HCT116 (cell line): ENCODE measurements at regions not wholly inside any gene's neighbourhood (a gene's known extent, or its start where the extent isn't known, plus 50 kb on each side); places are given as distances from the start of the nearest gene placed in this dataset.
A peak's percentile ranks its signal among the peaks of the same experiment; 100 is the strongest.

Experiments
- ATAC-seq: fragments of 200-7000 bp; cut with Tn5 transposase; 2 replicates; pipeline ENCODE4 v1.9.1; 2020; ENCODE audit warnings: mild to moderate bottlenecking, moderate library complexity
- BruUV-seq: library from RNA; stranded (reverse); fragments of 400-500 nt; replicated peaks from 2 replicates; lab custom pipeline; 2021; lab: Mats Ljungman, UMichigan
- CTCF ChIA-PET: fragments of 300-600 bp; sonication (Branson Sonifier 250); formaldehyde crosslinking; loops from one replicate; lab custom pipeline; 2021; ENCODE audit warnings: antibody characterized with exemption; lab: Charles Lee
- POLR2A ChIA-PET: fragments of 300-600, 350-600 bp; sonication (Branson Sonifier 250); formaldehyde crosslinking; loops from one replicate; lab custom pipeline; 2021; ENCODE audit warnings: antibody characterized with exemption; lab: Charles Lee
- RAD21 ChIA-PET, 2 experiments: fragments of 300-600 bp; sonication (Branson Sonifier 250); formaldehyde crosslinking; loops; one replicate each; lab custom pipeline; 2023; ENCODE audit warnings: low total read pairs in 2 of 2; ENCODE audit not compliant: uncharacterized antibody in 2 of 2, unreplicated experiment in 2 of 2, low non-redundant PET in 1 of 2; lab: Charles Lee
- DNase-seq: peaks from one replicate; pipeline ENCODE4 v3.0.0-alpha.2; 2010; ENCODE audit warnings: low read depth, low spot score
- H2AFZ ChIP-seq: fragments of 200-600 bp; shearing (Covaris generic), sonication (generic); 2 replicates; pipeline ENCODE4 v1.6.1; 2017; ENCODE audit warnings: low read depth, mixed run types, mixed read lengths, antibody characterized with exemption, low read length; ENCODE audit not compliant: poor library complexity, severe bottlenecking
- H3K27ac ChIP-seq: 2 replicates; pipeline ENCODE4 v1.5.1; 2012; ENCODE audit warnings: low read depth, low read length
- H3K27me3 ChIP-seq: fragments of 200-600 bp; sonication (generic); 2 replicates; pipeline ENCODE4 v1.6.1; 2016; ENCODE audit warnings: mixed run types, low read length, mixed read lengths; ENCODE audit not compliant: insufficient read depth
- H3K36me3 ChIP-seq, 2 experiments: fragments of 200-500 bp in 1 of 2; fragments of 200-600 bp in 1 of 2; sonication (Bioruptor generic) in 1 of 2; sonication (generic) in 1 of 2; 2 replicates each; pipeline versions ENCODE4 v1.5.1 to v1.6.1; 2014 to 2016; ENCODE audit warnings: low read length in 2 of 2, inconsistent platforms in 1 of 2, mixed read lengths in 1 of 2, mixed run types in 1 of 2; ENCODE audit not compliant: insufficient read depth in 2 of 2, control insufficient read depth in 1 of 2
- H3K4me1 ChIP-seq, 2 experiments: fragments of 200-600 bp in 1 of 2; sonication (generic) in 1 of 2; 2 replicates each; pipeline versions ENCODE4 v1.5.1 to v1.6.1; 2012 to 2017; ENCODE audit warnings: low read length in 2 of 2, inconsistent platforms in 1 of 2, mild to moderate bottlenecking in 1 of 2, mixed read lengths in 1 of 2, mixed run types in 1 of 2, moderate library complexity in 1 of 2; ENCODE audit not compliant: insufficient read depth in 2 of 2, control insufficient read depth in 1 of 2
- H3K4me2 ChIP-seq: fragments of 200-600 bp; sonication (generic); 2 replicates; pipeline ENCODE4 v1.6.1; 2017; ENCODE audit warnings: mixed run types, low read length, mixed read lengths
- H3K4me3 ChIP-seq, 2 experiments: fragments of 200-600 bp in 1 of 2; sonication (generic) in 1 of 2; replicated peaks in 1 of 2; 2 replicates each; pipeline ENCODE4 v1.5.1; 2011 to 2016; ENCODE audit warnings: low read length in 2 of 2, control low read depth in 1 of 2, low read depth in 1 of 2, mild to moderate bottlenecking in 1 of 2, mixed read lengths in 1 of 2, mixed run types in 1 of 2
- H3K79me2 ChIP-seq: fragments of 200-600 bp; sonication (generic); 2 replicates; pipeline ENCODE4 v1.6.1; 2017; ENCODE audit warnings: mild to moderate bottlenecking, mixed run types, low read length, moderate library complexity, mixed read lengths; ENCODE audit not compliant: insufficient read depth
- H3K9ac ChIP-seq: fragments of 200-600 bp; sonication (generic); 2 replicates; pipeline ENCODE4 v1.6.1; 2016; ENCODE audit warnings: low read length, mixed read lengths
- H3K9me2 ChIP-seq: fragments of 200-600 bp; sonication (generic), shearing (Covaris generic); 2 replicates; pipeline ENCODE4 v1.6.1; 2017; ENCODE audit warnings: mixed run types, mild to moderate bottlenecking, moderate library complexity; ENCODE audit not compliant: insufficient read depth
- H3K9me3 ChIP-seq, 2 experiments: fragments of 200-500 bp in 1 of 2; fragments of 200-600 bp in 1 of 2; sonication (Bioruptor generic) in 1 of 2; sonication (generic) in 1 of 2; 2 replicates each; pipeline ENCODE4 v1.6.1; 2014 to 2017; ENCODE audit warnings: low read length in 2 of 2, mixed read lengths in 2 of 2, inconsistent platforms in 1 of 2, low read depth in 1 of 2, mild to moderate bottlenecking in 1 of 2, mixed run types in 1 of 2, moderate library complexity in 1 of 2; ENCODE audit not compliant: control insufficient read depth in 1 of 2, insufficient read depth in 1 of 2
- H4K20me1 ChIP-seq: fragments of 200-600 bp; sonication (generic), shearing (Covaris generic); 2 replicates; pipeline ENCODE4 v1.6.1; 2017; ENCODE audit warnings: mixed run types, mild to moderate bottlenecking, moderate library complexity; ENCODE audit not compliant: insufficient read depth
- CBX3 ChIP-seq: IDR thresholded peaks from 2 replicates; pipeline ENCODE4 v1.6.1; 2012; ENCODE audit warnings: low read depth
- CEBPB ChIP-seq: IDR thresholded peaks from 2 replicates; pipeline ENCODE4 v1.6.1; 2012; ENCODE audit warnings: low read depth
- EGR1 ChIP-seq: IDR thresholded peaks from 2 replicates; pipeline ENCODE4 v1.6.1; 2012; ENCODE audit warnings: low read depth
- ELF1 ChIP-seq: IDR thresholded peaks from 2 replicates; pipeline ENCODE4 v1.6.1; 2012; ENCODE audit warnings: low read depth, borderline replicate concordance
- EZH2 ChIP-seq: fragments of 200-600 bp; sonication (generic); IDR thresholded peaks from 2 replicates; pipeline ENCODE4 v1.6.1; 2017; ENCODE audit warnings: antibody characterized with exemption, mixed run types
- FOSL1 ChIP-seq: IDR thresholded peaks from 2 replicates; pipeline ENCODE4 v1.6.1; 2012; ENCODE audit warnings: low read depth
- JUND ChIP-seq: IDR thresholded peaks from 2 replicates; pipeline ENCODE4 v1.6.1; 2012
- POLR2AphosphoS5 ChIP-seq: IDR thresholded peaks from 2 replicates; pipeline ENCODE4 v1.6.1; 2011; ENCODE audit warnings: mild to moderate bottlenecking, low read depth, low read length, moderate library complexity
- RAD21 ChIP-seq: IDR thresholded peaks from 2 replicates; pipeline ENCODE4 v1.6.1; 2012; ENCODE audit warnings: low read depth, mild to moderate bottlenecking
- SIN3A ChIP-seq: IDR thresholded peaks from 2 replicates; pipeline ENCODE4 v1.6.1; 2012; ENCODE audit warnings: low read depth
- SP1 ChIP-seq: IDR thresholded peaks from 2 replicates; pipeline ENCODE4 v1.6.1; 2012; ENCODE audit warnings: low read depth
- SRF ChIP-seq: IDR thresholded peaks from 2 replicates; pipeline ENCODE4 v1.6.1; 2012; ENCODE audit warnings: low read depth
- TCF7L2 ChIP-seq: IDR thresholded peaks from 2 replicates; pipeline ENCODE4 v1.7.0; 2011; ENCODE audit warnings: borderline replicate concordance, inconsistent platforms; ENCODE audit not compliant: insufficient read depth, insufficient read length; ENCODE audit errors: extremely low read depth
- YY1 ChIP-seq: IDR thresholded peaks from 2 replicates; pipeline ENCODE4 v1.6.1; 2011; ENCODE audit warnings: low read length, low read depth, moderate library complexity, mild to moderate bottlenecking; ENCODE audit not compliant: insufficient replicate concordance; ENCODE audit errors: extremely low read depth
- ZFX ChIP-seq: fragments of 450-650 bp; IDR thresholded peaks from 2 replicates; pipeline ENCODE4 v1.6.1; 2017
- ZNF274 ChIP-seq: fragments of 200-500 bp; sonication (Bioruptor generic); IDR thresholded peaks from 2 replicates; pipeline ENCODE4 v1.6.1; 2014; ENCODE audit warnings: mild to moderate bottlenecking, low read depth, low read length, inconsistent platforms
- intact Hi-C: fragments of 100-400 bp; cut with micrococcal nuclease; formaldehyde crosslinking; loops from 2 replicates; pipeline ENCODE4 v1.10.0; 2022
- TF ChIP-seq, protein P1 (sequence below): IDR thresholded peaks from 2 replicates; pipeline ENCODE4 v1.6.1; 2012
- TF ChIP-seq, protein P2 (sequence below): IDR thresholded peaks from 2 replicates; pipeline ENCODE4 v1.6.1; 2011; ENCODE audit warnings: mild to moderate bottlenecking, low read length, moderate library complexity; ENCODE audit not compliant: insufficient replicate concordance; ENCODE audit errors: extremely low read depth
- TF ChIP-seq, protein P3 (sequence below): IDR thresholded peaks from 2 replicates; pipeline ENCODE4 v1.6.1; 2012

GRCh38 chr12:116454950-116455447 lies 104.2 kb upstream of the MAP1LC3B2 start:
- Histone ChIP-seq H3K9me3 (no peaks in the 10 kb centered on the region), H3K27me3 (no peaks in the 10 kb centered on the region), H3K9ac (peak overlapping the region; percentile 71), H2AFZ (no peak overlapping the region), H3K4me3 (peak overlapping the region; percentile 28 to 32; a peak in 3 of 4 replicates), H4K20me1 (no peaks in the 10 kb centered on the region), H3K4me2 (peak overlapping the region; percentile 66), H3K4me1 (peaks cover 41 to 63% of the 10 kb centered on the region in 2 experiments), H3K27ac (peak overlapping the region; percentile 90), H3K79me2 (no peaks in the 10 kb centered on the region), H3K36me3 (no peaks in the 10 kb centered on the region), H3K9me2 (no peaks in the 10 kb centered on the region)
- CTCF ChIA-PET, result no interaction called here
- DNase-seq (peak; percentile 96), ATAC-seq (peak; percentile 85)
- BruUV-seq, result no TSS peak
- RAD21 ChIA-PET, result interaction anchor here (0.7 to 1.0 kb wide), 2 partner anchors 48 to 79 kb away, joined by 3 read pairs; no protein-coding TSS in a partner anchor
- POLR2A ChIA-PET, result interaction anchor here (0.9 to 1.5 kb wide), 5 partner anchors 13 to 70 kb away, joined by 3 to 12 read pairs (median 3); no protein-coding TSS in a partner anchor
- intact Hi-C loops, result no loop called here
- no peak for TF ChIP-seq SRF
- TF ChIP-seq TCF7L2, result peak; percentile 2
- no peak for TF ChIP-seq EZH2
- peak; percentile 32; the same call in 1 of the 2 replicates for TF ChIP-seq RAD21
- no peak for TF ChIP-seq ZNF274
- TF ChIP-seq POLR2AphosphoS5, result peak; percentile 56; the same call in 1 of the 2 replicates
- TF ChIP-seq JUND, result peak; percentile 94
- TF ChIP-seq FOSL1, result peak; percentile 92
- TF ChIP-seq, protein P1, sequence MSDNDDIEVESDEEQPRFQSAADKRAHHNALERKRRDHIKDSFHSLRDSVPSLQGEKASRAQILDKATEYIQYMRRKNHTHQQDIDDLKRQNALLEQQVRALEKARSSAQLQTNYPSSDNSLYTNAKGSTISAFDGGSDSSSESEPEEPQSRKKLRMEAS, result peak; percentile 86
- no peak; the same call in 1 of the 2 replicates for TF ChIP-seq ELF1
- no peak for TF ChIP-seq ZFX
- TF ChIP-seq CBX3, result peak; percentile 81
- TF ChIP-seq, protein P2, sequence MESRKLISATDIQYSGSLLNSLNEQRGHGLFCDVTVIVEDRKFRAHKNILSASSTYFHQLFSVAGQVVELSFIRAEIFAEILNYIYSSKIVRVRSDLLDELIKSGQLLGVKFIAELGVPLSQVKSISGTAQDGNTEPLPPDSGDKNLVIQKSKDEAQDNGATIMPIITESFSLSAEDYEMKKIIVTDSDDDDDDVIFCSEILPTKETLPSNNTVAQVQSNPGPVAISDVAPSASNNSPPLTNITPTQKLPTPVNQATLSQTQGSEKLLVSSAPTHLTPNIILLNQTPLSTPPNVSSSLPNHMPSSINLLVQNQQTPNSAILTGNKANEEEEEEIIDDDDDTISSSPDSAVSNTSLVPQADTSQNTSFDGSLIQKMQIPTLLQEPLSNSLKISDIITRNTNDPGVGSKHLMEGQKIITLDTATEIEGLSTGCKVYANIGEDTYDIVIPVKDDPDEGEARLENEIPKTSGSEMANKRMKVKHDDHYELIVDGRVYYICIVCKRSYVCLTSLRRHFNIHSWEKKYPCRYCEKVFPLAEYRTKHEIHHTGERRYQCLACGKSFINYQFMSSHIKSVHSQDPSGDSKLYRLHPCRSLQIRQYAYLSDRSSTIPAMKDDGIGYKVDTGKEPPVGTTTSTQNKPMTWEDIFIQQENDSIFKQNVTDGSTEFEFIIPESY, result no peak
- TF ChIP-seq EGR1, result peak; percentile 83
- TF ChIP-seq, protein P3, sequence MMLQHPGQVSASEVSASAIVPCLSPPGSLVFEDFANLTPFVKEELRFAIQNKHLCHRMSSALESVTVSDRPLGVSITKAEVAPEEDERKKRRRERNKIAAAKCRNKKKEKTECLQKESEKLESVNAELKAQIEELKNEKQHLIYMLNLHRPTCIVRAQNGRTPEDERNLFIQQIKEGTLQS, result no peak
- TF ChIP-seq CEBPB, result peak; percentile 65
- peak; percentile 93 for TF ChIP-seq SP1
- TF ChIP-seq YY1, result peak; percentile 6
- TF ChIP-seq SIN3A, result peak; percentile 86
